ENCODE measurements at regions not wholly inside any gene's neighbourhood (a gene's known extent, or its start where the extent isn't known, plus 50 kb on each side); places are given as distances from the start of the nearest gene placed in this dataset.

- WGBS (ENCODE audit: insufficient coverage, low coverage, low lambda C conversion rate, missing lambda C conversion rate): 61% methylated on average over 5 of the region's 6 CpGs
- no peak for ATAC-seq
- H3K4me3 ChIP-seq: no peak overlapping the region
Observed at GRCh38 chr16:86249631-86250030, 260.7 kb upstream of the FOXF1 start.

GRCh38 chr16:86251682-86252081 lies 258.6 kb upstream of the FOXF1 start:
- no peak for DNase-seq
- Histone ChIP-seq H3K27me3 (no peaks in the 10 kb centered on the region), H3K27ac (no peak overlapping the region), H3K9me3 (no peaks in the 10 kb centered on the region), H3K36me3 (no peaks in the 10 kb centered on the region), H3K4me3 (no peak overlapping the region), H3K4me1 (no peaks in the 10 kb centered on the region)
- intact Hi-C loops (cut with DNase I): no loop called here
- WGBS (ENCODE audit: insufficient coverage, low coverage, low lambda C conversion rate, missing lambda C conversion rate): 66% methylated on average over 8 of the region's 9 CpGs
- no peak for ATAC-seq
- TF ChIP-seq, protein P1, sequence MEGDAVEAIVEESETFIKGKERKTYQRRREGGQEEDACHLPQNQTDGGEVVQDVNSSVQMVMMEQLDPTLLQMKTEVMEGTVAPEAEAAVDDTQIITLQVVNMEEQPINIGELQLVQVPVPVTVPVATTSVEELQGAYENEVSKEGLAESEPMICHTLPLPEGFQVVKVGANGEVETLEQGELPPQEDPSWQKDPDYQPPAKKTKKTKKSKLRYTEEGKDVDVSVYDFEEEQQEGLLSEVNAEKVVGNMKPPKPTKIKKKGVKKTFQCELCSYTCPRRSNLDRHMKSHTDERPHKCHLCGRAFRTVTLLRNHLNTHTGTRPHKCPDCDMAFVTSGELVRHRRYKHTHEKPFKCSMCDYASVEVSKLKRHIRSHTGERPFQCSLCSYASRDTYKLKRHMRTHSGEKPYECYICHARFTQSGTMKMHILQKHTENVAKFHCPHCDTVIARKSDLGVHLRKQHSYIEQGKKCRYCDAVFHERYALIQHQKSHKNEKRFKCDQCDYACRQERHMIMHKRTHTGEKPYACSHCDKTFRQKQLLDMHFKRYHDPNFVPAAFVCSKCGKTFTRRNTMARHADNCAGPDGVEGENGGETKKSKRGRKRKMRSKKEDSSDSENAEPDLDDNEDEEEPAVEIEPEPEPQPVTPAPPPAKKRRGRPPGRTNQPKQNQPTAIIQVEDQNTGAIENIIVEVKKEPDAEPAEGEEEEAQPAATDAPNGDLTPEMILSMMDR (IDR thresholded peaks at IDR 0.05): no peak
- TF ChIP-seq POLR2A (IDR thresholded peaks at IDR 0.05): no peak

More at GRCh38 chr16:86249631-86250030, 260.7 kb upstream of the FOXF1 start:
- no peaks in the 10 kb centered on the region for H3K36me3 ChIP-seq
- H3K27ac ChIP-seq: no peak overlapping the region
- no peaks in the 10 kb centered on the region for H3K4me1 ChIP-seq
- DNase-seq: no peak
- intact Hi-C loops (cut with DNase I): no loop called here
- no peak for TF ChIP-seq POLR2A (IDR thresholded peaks at IDR 0.05)
- TF ChIP-seq, protein P1 (IDR thresholded peaks at IDR 0.05): no peak
- H3K27me3 ChIP-seq: no peaks in the 10 kb centered on the region
- H3K9me3 ChIP-seq: no peaks in the 10 kb centered on the region

- peak in 2 of 4 donors; percentile 19 to 37 for ATAC-seq
- TF ChIP-seq, protein P1 (IDR thresholded peaks at IDR 0.05): peak in 3 of 4 donors; percentile 18 to 34 (median 23)
- no peak for TF ChIP-seq POLR2A (IDR thresholded peaks at IDR 0.05)
- H3K36me3 ChIP-seq: no peaks in the 10 kb centered on the region
- intact Hi-C loops (cut with DNase I): no loop called here
- 5% methylated on average over 3 of the region's 6 CpGs for WGBS (ENCODE audit: insufficient coverage, low coverage, low lambda C conversion rate, missing lambda C conversion rate)
- no peak overlapping the region for H3K27ac ChIP-seq
- no peaks in the 10 kb centered on the region for H3K27me3 ChIP-seq
- no peak overlapping the region for H3K4me3 ChIP-seq
- H3K4me1 ChIP-seq: no peaks in the 10 kb centered on the region
- no peaks in the 10 kb centered on the region for H3K9me3 ChIP-seq
- DNase-seq: no peak
Observed at GRCh38 chr16:86252596-86252995, 257.7 kb upstream of the FOXF1 start.

GRCh38 chr16:86255966-86256365 lies 254.4 kb upstream of the FOXF1 start:
- H3K27me3 ChIP-seq: no peaks in the 10 kb centered on the region
- DNase-seq (no peak), ATAC-seq (no peak)
- H3K4me3 ChIP-seq: no peak overlapping the region
- H3K4me1 ChIP-seq: no peaks in the 10 kb centered on the region
- no peaks in the 10 kb centered on the region for H3K36me3 ChIP-seq
- no peak overlapping the region for H3K27ac ChIP-seq
- intact Hi-C loops (cut with DNase I): no loop called here
- no peaks in the 10 kb centered on the region for H3K9me3 ChIP-seq
- TF ChIP-seq, protein P1 (IDR thresholded peaks at IDR 0.05): no peak
- no peak for TF ChIP-seq POLR2A (IDR thresholded peaks at IDR 0.05)

- DNase-seq: no peak
- H3K27ac ChIP-seq: no peak overlapping the region
- no peaks in the 10 kb centered on the region for H3K36me3 ChIP-seq
- H3K9me3 ChIP-seq: no peaks in the 10 kb centered on the region
- H3K4me3 ChIP-seq: no peak overlapping the region
- ATAC-seq: no peak
- TF ChIP-seq, protein P1 (IDR thresholded peaks at IDR 0.05): no peak
- no peak for TF ChIP-seq POLR2A (IDR thresholded peaks at IDR 0.05)
- 44% methylated on average over 3 of the region's 3 CpGs for WGBS (ENCODE audit: insufficient coverage, low coverage, low lambda C conversion rate, missing lambda C conversion rate)
- intact Hi-C loops (cut with DNase I): no loop called here
- no peaks in the 10 kb centered on the region for H3K4me1 ChIP-seq
- H3K27me3 ChIP-seq: no peaks in the 10 kb centered on the region
Observed at GRCh38 chr16:86256995-86257394, 253.3 kb upstream of the FOXF1 start.
